NCI-H1417 (cell line): ENCODE measurements at regions not wholly inside any gene's neighbourhood (a gene's known extent, or its start where the extent isn't known, plus 50 kb on each side); places are given as distances from the start of the nearest gene placed in this dataset.

Source experiments
- DNase-seq, 3 experiments: peaks; one replicate each; lab custom pipeline; 2025; lab: John Stamatoyannopoulos, UW

- DNase-seq = no peak
Observed at GRCh38 chr7:9204571-9204970, 771.2 kb downstream of the NXPH1 start.

GRCh38 chr7:9210114-9210513 is 776.7 kb downstream of the NXPH1 start:
- DNase-seq = no peak

GRCh38 chr7:9217204-9217603 is 783.8 kb downstream of the NXPH1 start:
- peak in 1 of 3 experiments; percentile 25 for DNase-seq

- no peak for DNase-seq
Observed at GRCh38 chr7:9226500-9226899, 793.1 kb downstream of the NXPH1 start.

- DNase-seq = peak; percentile 10 to 96 (median 81)
Observed at GRCh38 chr7:9231630-9232121, 798.3 kb downstream of the NXPH1 start.

- no peak for DNase-seq
Observed at GRCh38 chr7:9240001-9240400, 806.6 kb downstream of the NXPH1 start.

- DNase-seq = peak in 1 of 3 experiments; percentile 37
Observed at GRCh38 chr7:9241826-9242225, 808.4 kb downstream of the NXPH1 start.

GRCh38 chr7:9242636-9243035 is 809.2 kb downstream of the NXPH1 start:
- DNase-seq = no peak

- peak in 1 of 3 experiments; percentile 17 for DNase-seq
Observed at GRCh38 chr7:9250876-9251275, 817.5 kb downstream of the NXPH1 start.

- DNase-seq = no peak
Observed at GRCh38 chr7:9264395-9264794, 831.0 kb downstream of the NXPH1 start.

GRCh38 chr7:9280088-9280487 is 846.7 kb downstream of the NXPH1 start:
- no peak for DNase-seq

- no peak for DNase-seq
Observed at GRCh38 chr7:9283246-9283645, 849.8 kb downstream of the NXPH1 start.

GRCh38 chr7:9302436-9302835 is 869.0 kb downstream of the NXPH1 start:
- DNase-seq = no peak

GRCh38 chr7:9307131-9307530 is 873.7 kb downstream of the NXPH1 start:
- DNase-seq = peak in 1 of 3 experiments; percentile 15

GRCh38 chr7:9324513-9324912 is 891.1 kb downstream of the NXPH1 start:
- DNase-seq = no peak

GRCh38 chr7:9328296-9328695 is 894.9 kb downstream of the NXPH1 start:
- DNase-seq = no peak

- no peak for DNase-seq
Observed at GRCh38 chr7:9349625-9350024, 916.2 kb downstream of the NXPH1 start.

- no peak for DNase-seq
Observed at GRCh38 chr7:9391221-9391620, 957.8 kb downstream of the NXPH1 start.

GRCh38 chr7:9391984-9392383 is 958.6 kb downstream of the NXPH1 start:
- no peak for DNase-seq

GRCh38 chr7:9404386-9404785 is 971.0 kb downstream of the NXPH1 start:
- peak in 1 of 3 experiments; percentile 5 for DNase-seq

- DNase-seq = no peak
Observed at GRCh38 chr7:9407816-9408215, 974.4 kb downstream of the NXPH1 start.

- no peak for DNase-seq
Observed at GRCh38 chr7:9453521-9453920, 1020.1 kb downstream of the NXPH1 start.

- DNase-seq = no peak
Observed at GRCh38 chr7:9488555-9488954, 1055.1 kb downstream of the NXPH1 start.

- peak in 1 of 3 experiments; percentile 13 for DNase-seq
Observed at GRCh38 chr7:9498303-9498702, 1064.9 kb downstream of the NXPH1 start.

GRCh38 chr7:9502269-9502668 is 1068.9 kb downstream of the NXPH1 start:
- no peak for DNase-seq
